GM04504 (cell line): ENCODE measurements at regions not wholly inside any gene's neighbourhood (a gene's known extent, or its start where the extent isn't known, plus 50 kb on each side); places are given as distances from the start of the nearest gene placed in this dataset.
"Not testable (repeated sequence)": the region's sequence is repeated elsewhere in the genome, so short reads cannot be mapped to it uniquely, and the experiment has no call there.

Experiments used
- DNase-seq: peaks from one replicate; pipeline ENCODE4 v3.0.0-alpha.2; 2012; ENCODE audit warnings: low read depth

GRCh38 chr11:34001557-34002064, 49.9 kb upstream of the CAPRIN1 start:
- DNase-seq = no peak

GRCh38 chr11:33999393-33999792, 52.1 kb upstream of the CAPRIN1 start:
- no peak for DNase-seq

DNA sequence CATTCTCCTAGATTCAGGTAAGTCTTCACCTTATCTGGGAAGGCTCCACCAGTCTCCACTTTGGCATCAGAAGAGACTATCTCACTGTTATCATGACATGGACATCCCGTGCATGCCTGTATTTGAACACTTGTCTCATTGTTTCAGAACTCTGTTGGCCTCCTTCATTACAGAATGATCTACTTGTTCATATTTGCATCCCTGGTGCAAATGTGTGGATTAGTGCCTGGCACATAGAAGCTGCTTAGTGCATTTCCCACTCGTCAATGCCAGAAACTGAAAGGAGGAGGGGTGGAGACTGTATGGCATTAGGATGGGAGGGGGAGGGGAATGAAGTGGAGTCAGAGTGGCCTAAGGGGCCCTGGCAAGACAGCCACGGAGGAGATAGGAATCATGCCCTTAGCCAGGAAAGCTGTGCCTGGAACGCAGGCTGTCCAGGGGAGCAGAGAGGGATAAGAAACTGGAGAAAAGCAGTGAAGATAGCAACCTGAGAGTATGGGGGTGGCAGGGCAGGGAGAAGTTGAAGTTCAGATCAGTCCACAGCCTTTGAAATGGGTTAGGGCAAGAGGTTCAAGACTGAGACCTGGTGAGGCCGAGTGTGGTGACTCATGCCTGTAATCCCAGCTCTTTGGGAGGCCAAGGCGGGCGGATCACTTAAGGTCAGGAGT, 53.8 kb upstream of the CAPRIN1 start:
- no peak for DNase-seq

DNA sequence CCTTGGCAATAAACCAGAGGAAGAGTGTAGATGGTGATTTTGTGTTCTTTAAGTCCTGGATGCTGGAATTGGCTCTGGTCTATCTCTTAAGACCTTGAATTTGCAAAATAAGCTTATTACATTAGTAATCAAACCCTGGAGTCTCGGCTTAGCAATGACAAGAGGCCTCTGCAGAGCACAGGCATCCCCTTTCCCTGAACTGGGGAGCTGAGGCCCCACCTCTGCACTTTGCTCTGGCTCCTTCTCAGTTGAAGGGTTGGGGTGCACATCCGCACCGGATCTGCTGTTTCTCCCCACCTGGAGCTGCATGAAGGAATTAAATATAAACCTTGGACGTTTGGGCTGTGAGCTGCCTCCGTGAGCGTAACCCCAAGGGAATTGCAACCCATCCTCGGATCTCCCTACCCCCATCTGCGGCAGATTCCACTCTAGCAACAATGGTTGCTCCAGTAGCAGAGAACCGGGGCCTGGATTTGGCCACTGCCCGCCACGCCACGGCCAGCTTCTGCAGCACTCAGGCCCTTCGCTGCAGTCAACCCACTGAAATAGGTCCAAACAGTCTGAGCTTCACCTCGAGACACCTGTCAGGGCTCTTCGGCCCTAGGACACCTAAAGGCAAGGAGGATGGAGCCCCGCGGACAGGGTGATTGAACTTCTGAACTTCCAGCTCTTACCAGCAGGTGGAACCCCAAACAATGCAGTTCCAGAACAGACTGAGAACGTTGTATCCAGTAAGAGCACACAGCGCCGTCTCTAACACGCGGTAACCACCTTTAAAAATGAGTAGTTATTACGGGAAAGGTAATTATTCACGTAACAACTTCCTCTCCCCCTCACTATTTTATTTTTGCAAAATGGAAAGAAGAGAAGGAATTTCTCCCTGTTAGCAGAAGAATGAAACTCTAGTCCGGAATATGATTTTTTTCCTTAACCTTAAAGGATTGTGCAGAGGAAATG, 54.8 kb upstream of the CAPRIN1 start:
- peak; percentile 39 for DNase-seq

- DNase-seq = no peak
Observed at GRCh38 chr11:33994937-33995336, 56.6 kb upstream of the CAPRIN1 start.

GRCh38 chr11:33991136-33991535, 60.4 kb upstream of the CAPRIN1 start:
- DNase-seq = not testable (repeated sequence)

- not testable (repeated sequence) for DNase-seq
Observed at GRCh38 chr11:33990131-33990530, 61.4 kb upstream of the CAPRIN1 start.

GRCh38 chr11:33989461-33989860, 62.1 kb upstream of the CAPRIN1 start:
- no peak for DNase-seq

GRCh38 chr11:33988586-33989370, 62.8 kb upstream of the CAPRIN1 start:
- no peak for DNase-seq

DNA sequence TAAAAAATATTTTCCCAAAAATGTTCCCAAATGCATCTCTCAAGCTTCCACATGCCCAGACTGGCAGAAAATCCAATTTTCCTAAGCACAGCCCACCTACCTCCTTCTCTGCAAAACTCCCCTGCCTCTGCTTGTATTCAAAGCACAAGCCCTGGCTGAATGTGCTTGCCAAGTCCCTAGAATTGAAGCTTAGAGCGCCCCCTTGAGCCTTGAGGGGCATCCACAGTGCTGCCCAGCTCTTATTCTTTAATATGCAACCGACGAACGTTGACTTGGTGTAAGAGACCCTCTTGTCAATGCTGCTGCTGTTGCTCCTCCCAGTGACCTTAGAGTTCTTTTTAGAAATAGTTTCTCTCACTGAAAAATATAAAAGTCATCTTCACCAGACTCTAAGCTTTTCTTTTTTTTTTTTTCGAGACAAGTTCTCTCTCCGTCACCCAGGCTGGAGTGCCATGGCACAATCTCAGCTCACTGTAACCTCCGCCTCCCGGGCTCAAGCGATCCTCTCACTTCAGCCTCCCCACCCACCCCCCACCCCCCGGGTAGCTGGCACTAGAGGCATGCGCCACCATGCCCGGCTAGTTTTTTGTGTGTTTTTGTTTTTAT, 63.5 kb upstream of the CAPRIN1 start:
- DNase-seq = peak; percentile 40

DNA sequence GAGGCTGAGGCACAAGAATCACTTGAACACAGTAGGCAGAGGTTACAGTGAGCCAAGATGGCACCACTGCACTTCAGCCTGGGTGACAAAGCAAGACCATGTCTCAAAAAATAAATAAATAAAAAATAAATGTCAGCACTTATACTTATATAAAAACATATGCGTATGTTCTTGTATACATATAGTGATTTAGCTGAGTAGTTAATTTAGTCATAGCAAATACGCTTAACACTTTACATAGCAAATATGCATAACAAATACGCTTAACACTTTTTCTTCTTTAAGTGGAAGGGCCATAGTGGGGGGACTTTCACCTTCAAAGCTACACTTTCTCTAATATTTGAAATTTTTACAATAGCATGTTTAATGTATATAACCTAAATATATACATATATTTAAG, 64.0 kb upstream of the CAPRIN1 start:
- no peak for DNase-seq

DNA sequence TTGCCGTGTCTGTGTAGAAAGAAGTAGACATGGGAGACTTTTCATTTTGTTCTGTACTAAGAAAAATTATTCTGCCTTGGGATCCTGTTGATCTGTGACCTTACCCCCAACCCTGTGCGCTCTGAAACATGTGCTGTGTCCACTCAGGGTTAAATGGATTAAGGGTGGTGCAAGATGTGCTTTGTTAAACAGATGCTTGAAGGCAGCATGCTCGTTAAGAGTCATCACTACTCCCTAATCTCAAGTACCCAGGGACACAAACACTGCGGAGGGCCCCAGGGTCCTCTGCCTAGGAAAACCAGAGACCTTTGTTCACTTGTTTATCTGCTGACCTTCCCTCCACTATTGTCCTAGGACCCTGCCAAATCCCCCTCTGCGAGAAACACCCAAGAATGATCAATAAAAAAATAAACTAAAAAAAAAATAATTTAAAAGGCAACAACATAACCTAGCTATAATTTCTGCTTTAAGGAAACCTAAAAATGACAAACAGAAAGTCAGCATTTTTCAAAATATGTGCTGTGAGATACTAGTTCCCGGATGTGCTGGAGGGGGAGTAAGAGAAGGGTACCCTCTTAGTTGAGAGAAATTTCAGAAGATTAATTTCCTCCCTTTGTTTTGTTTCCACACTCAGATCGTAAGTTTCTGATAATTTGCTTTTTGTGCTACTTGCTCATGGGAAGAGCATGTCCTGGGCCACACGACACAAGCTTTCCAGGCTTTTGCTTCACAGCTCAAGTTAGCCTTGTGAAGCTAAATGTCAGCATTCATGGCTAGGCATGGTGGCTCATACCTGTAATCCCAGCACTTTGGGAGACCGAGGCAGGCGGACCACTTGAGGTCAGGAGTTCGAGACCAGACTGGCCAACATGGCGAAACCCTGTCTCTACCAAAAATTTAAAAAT, 64.7 kb upstream of the CAPRIN1 start:
- DNase-seq = not testable (repeated sequence)

DNA sequence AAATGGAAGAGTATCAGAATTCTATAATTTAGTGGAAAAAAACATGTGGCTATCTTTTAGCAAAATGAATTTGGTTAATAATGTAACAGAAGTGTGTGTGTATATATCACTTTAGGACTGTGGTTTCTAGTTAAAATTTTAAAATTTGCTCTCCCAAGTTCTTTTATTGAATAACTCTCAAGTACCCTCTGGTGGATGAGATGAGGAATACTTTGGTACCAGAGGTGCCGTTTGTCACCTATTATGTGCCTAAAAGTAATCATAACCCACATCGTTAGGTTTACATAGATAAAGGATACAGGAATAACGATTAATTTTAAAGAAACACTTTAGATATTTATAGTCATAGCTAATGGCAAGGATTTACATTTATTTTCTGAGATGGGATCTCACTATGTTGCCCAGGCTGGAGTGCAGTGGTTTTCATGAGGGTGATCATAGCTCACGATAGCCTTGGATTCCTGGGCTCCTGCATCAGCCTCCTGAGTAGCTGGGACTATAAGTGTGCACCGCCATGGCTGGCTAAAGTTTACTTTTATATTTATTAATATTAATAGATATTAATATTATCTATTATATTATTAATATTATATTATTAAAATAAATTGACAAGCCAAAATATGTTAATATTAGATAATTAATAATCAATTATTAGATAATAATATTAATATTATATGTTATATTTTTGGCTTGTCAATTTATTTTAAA, 66.7 kb upstream of the CAPRIN1 start:
- DNase-seq = no peak

GRCh38 chr11:33982661-33983060, 68.9 kb upstream of the CAPRIN1 start:
- no peak for DNase-seq

DNA sequence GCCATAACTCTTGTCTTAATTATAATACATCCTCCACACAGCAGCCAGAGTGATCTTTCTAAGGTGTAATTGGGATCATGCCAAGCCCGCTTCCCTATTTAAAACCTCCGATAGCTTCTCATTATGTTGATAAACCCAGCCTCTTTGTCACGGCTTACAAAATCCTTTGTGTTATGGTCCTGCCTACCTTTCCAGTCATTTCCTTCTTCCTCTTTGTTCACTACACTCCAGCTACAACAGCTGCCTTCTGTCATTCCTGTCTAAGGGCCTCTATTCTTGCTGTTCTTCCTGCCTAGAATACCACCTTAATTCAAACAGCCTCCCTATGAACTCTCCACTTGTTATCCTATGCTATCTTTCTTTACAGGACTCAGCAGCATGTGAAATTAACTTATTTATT, 70.6 kb upstream of the CAPRIN1 start:
- DNase-seq = no peak

GRCh38 chr11:33978376-33978775, 73.2 kb upstream of the CAPRIN1 start:
- DNase-seq = no peak

DNA sequence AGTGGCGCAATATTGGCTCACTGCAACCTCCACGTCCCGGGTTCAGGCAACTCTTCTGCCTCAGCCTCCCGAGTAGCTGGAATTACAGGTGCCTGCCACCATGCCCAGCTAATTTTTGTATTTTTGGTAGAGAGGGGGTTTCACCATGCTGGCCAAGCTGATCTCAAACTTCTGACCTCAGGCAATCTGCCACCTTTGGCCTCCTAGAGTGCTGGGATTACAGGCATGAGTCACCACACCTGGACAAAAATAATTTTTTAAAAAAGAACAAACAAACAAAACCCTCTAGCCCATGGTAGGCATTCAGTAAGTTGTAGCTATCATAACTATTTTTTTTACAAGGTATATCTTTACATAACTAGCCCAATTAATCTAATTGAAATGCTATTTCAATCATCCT, 73.9 kb upstream of the CAPRIN1 start:
- no peak for DNase-seq

- DNase-seq = peak; percentile 73
Observed at GRCh38 chr11:33976495-33977199, 74.9 kb upstream of the CAPRIN1 start.

- no peak for DNase-seq
Observed at GRCh38 chr11:33974804-33975203, 76.7 kb upstream of the CAPRIN1 start.
